PC-3 (cell line): ENCODE measurements at regions not wholly inside any gene's neighbourhood (a gene's known extent, or its start where the extent isn't known, plus 50 kb on each side); places are given as distances from the start of the nearest gene placed in this dataset.

Experiments used
- EZH2 ChIP-seq: fragments of 300-600 bp; sonication (generic); IDR thresholded peaks from one replicate; pipeline ENCODE4 v1.6.1; 2017; ENCODE audit warnings: antibody characterized with exemption, mild to moderate bottlenecking, low read length; ENCODE audit not compliant: unreplicated experiment
- EZH2phosphoT487 ChIP-seq: fragments of 300-600 bp; sonication (generic); IDR thresholded peaks from 2 replicates; pipeline ENCODE4 v1.6.1; 2018; ENCODE audit warnings: mild to moderate bottlenecking, antibody characterized with exemption, low read length, borderline replicate concordance
- TF ChIP-seq, protein P1 (sequence below): fragments of 300-600 bp; sonication (generic); conservative IDR thresholded peaks from 2 replicates; pipeline ENCODE4 v1.5.1; 2017; ENCODE audit warnings: antibody characterized with exemption, low read depth, mild to moderate bottlenecking, low read length

DNA sequence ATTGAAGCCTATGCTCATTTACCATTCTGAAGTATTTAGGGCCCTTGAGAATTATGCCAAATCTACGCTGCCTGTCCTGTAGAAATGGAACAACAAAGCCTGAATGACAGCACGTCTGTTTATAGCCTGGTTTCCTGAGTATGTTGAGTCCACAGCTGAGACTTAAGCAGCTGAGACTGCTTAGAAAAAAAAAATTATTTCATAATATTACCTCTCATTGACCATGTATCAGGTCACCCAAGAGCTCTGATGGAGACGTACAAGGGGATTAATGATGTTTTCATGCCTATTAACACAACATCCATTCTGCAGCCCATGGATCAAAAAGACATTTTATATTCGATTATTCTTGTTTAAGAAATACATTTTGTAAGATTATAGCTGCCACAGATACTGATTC lies 387.2 kb upstream of the NCAM2 start:
- TF ChIP-seq, protein P1, sequence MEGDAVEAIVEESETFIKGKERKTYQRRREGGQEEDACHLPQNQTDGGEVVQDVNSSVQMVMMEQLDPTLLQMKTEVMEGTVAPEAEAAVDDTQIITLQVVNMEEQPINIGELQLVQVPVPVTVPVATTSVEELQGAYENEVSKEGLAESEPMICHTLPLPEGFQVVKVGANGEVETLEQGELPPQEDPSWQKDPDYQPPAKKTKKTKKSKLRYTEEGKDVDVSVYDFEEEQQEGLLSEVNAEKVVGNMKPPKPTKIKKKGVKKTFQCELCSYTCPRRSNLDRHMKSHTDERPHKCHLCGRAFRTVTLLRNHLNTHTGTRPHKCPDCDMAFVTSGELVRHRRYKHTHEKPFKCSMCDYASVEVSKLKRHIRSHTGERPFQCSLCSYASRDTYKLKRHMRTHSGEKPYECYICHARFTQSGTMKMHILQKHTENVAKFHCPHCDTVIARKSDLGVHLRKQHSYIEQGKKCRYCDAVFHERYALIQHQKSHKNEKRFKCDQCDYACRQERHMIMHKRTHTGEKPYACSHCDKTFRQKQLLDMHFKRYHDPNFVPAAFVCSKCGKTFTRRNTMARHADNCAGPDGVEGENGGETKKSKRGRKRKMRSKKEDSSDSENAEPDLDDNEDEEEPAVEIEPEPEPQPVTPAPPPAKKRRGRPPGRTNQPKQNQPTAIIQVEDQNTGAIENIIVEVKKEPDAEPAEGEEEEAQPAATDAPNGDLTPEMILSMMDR: no peak
- TF ChIP-seq EZH2: no peak
- TF ChIP-seq EZH2phosphoT487: no peak
